ENCODE measurements at regions not wholly inside any gene's neighbourhood (a gene's known extent, or its start where the extent isn't known, plus 50 kb on each side); places are given as distances from the start of the nearest gene placed in this dataset.
"Not testable (repeated sequence)": the region's sequence is repeated elsewhere in the genome, so short reads cannot be mapped to it uniquely, and the experiment has no call there.

- TF ChIP-seq MAX, MYC (IDR thresholded peaks at IDR 0.05; ENCODE audit: low read depth, low read length): not testable (repeated sequence)
- TF ChIP-seq, protein P1, sequence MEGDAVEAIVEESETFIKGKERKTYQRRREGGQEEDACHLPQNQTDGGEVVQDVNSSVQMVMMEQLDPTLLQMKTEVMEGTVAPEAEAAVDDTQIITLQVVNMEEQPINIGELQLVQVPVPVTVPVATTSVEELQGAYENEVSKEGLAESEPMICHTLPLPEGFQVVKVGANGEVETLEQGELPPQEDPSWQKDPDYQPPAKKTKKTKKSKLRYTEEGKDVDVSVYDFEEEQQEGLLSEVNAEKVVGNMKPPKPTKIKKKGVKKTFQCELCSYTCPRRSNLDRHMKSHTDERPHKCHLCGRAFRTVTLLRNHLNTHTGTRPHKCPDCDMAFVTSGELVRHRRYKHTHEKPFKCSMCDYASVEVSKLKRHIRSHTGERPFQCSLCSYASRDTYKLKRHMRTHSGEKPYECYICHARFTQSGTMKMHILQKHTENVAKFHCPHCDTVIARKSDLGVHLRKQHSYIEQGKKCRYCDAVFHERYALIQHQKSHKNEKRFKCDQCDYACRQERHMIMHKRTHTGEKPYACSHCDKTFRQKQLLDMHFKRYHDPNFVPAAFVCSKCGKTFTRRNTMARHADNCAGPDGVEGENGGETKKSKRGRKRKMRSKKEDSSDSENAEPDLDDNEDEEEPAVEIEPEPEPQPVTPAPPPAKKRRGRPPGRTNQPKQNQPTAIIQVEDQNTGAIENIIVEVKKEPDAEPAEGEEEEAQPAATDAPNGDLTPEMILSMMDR (IDR thresholded peaks at IDR 0.05; ENCODE audit: low read depth, low read length), result not testable (repeated sequence)
Observed at GRCh38 chr10:37049982-37050381, 75.4 kb upstream of the ANKRD30A start.
